ENCODE measurements at regions not wholly inside any gene's neighbourhood (a gene's known extent, or its start where the extent isn't known, plus 50 kb on each side); places are given as distances from the start of the nearest gene placed in this dataset.
"Not testable (repeated sequence)": the region's sequence is repeated elsewhere in the genome, so short reads cannot be mapped to it uniquely, and the experiment has no call there.

GRCh38 chr12:9449181-9449580 lies 158.5 kb downstream of the KLRB1 start:
- DNase-seq, result no peak

- not testable (repeated sequence) for DNase-seq
Measured at GRCh38 chr12:9448648-9449047, 159.1 kb downstream of the KLRB1 start.

GRCh38 chr12:9447791-9448614 lies 159.7 kb downstream of the KLRB1 start:
- peak; percentile 93 for DNase-seq

GRCh38 chr12:9446883-9447761 lies 160.6 kb downstream of the KLRB1 start:
- DNase-seq, result not testable (repeated sequence)

GRCh38 chr12:9440428-9440827 lies 167.3 kb downstream of the KLRB1 start:
- DNase-seq, result not testable (repeated sequence)

GRCh38 chr12:9435682-9436081 lies 172.0 kb downstream of the KLRB1 start:
- not testable (repeated sequence) for DNase-seq

- not testable (repeated sequence) for DNase-seq
Measured at GRCh38 chr12:9430385-9430784, 177.3 kb downstream of the KLRB1 start.

GRCh38 chr12:9428856-9429255 lies 178.9 kb downstream of the KLRB1 start:
- DNase-seq, result not testable (repeated sequence)

- not testable (repeated sequence) for DNase-seq
Measured at GRCh38 chr12:9425429-9425828, 182.3 kb downstream of the KLRB1 start.

GRCh38 chr12:9424175-9424740 lies 183.5 kb downstream of the KLRB1 start:
- not testable (repeated sequence) for DNase-seq

GRCh38 chr12:9422689-9423088 lies 185.0 kb downstream of the KLRB1 start:
- not testable (repeated sequence) for DNase-seq

GRCh38 chr12:9421520-9422086 lies 186.1 kb downstream of the KLRB1 start:
- DNase-seq, result not testable (repeated sequence)

- not testable (repeated sequence) for DNase-seq
Measured at GRCh38 chr12:9420817-9421519, 186.7 kb downstream of the KLRB1 start.

GRCh38 chr12:9418669-9419041 lies 189.1 kb downstream of the KLRB1 start:
- not testable (repeated sequence) for DNase-seq

- DNase-seq, result not testable (repeated sequence)
Measured at GRCh38 chr12:9417947-9418668, 189.6 kb downstream of the KLRB1 start.

- not testable (repeated sequence) for DNase-seq
Measured at GRCh38 chr12:9417341-9417740, 190.4 kb downstream of the KLRB1 start.

- DNase-seq, result not testable (repeated sequence)
Measured at GRCh38 chr12:9416346-9416745, 191.4 kb downstream of the KLRB1 start.

- not testable (repeated sequence) for DNase-seq
Measured at GRCh38 chr12:9415898-9416297, 191.8 kb downstream of the KLRB1 start.

GRCh38 chr12:9413862-9414261 lies 193.9 kb downstream of the KLRB1 start:
- not testable (repeated sequence) for DNase-seq

- not testable (repeated sequence) for DNase-seq
Measured at GRCh38 chr12:9412459-9412858, 195.3 kb downstream of the KLRB1 start.

- DNase-seq, result not testable (repeated sequence)
Measured at GRCh38 chr12:9411616-9412268, 196.0 kb downstream of the KLRB1 start.

All from activated CD4-positive, alpha-beta T cell treated with anti-CD3 and anti-CD28 coated beads, Interleukin-2, Interleukin-6, amounts not matched to agents 100 ng/mL and 50 ng/mL, durations not matched to agents 16 hours and 8 hours (primary cell).